ENCODE measurements at regions not wholly inside any gene's neighbourhood (a gene's known extent, or its start where the extent isn't known, plus 50 kb on each side); places are given as distances from the start of the nearest gene placed in this dataset.

DNA sequence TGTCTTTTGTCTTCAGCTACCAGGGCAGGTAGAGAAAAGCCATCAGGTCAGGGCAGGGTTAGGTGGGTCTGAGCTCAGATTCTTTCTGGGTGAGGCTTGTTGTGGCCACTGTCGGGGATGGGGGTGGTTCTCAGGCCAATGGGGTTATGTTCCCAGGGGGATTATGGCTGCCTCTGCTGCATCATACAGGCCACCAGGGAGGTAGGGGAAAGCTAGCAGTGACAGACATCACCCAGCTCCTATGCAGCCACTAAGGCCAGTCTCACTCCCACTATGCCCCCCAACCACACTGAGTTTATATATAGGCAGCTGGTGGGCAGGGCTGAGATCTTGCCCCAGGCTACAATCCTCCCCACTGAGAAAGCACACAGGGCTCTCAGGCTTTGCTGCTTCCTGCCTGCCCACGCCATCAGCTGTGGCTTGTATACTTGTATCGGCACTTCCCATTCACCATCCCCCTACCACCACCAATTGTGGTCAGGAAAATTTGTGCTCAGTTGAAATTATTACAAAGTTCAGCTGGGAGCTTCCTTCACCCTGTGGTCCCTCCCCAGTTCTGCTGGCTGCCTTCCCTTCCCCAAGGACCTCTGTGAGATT, 72.6 kb upstream of the PTPN13 start:
- DNase-seq (ENCODE audit: low read depth, low spot score), result no peak
- no peak overlapping the region for H3K9ac ChIP-seq (ENCODE audit: control insufficient read depth, extremely low read depth, insufficient read depth, low read length)
- H3K9me3 ChIP-seq (ENCODE audit: control insufficient read depth, low read depth, low read length), result peaks cover 2% of the 10 kb centered on the region
- no peak overlapping the region for H3K4me2 ChIP-seq (ENCODE audit: control insufficient read depth, extremely low read depth, insufficient read depth, low read depth, low read length)
- no peaks in the 10 kb centered on the region for H3K79me2 ChIP-seq (ENCODE audit: control insufficient read depth, insufficient read depth, low read length)
- H3K27me3 ChIP-seq (ENCODE audit: control insufficient read depth, extremely low read depth, insufficient read depth, low read length), result no peaks in the 10 kb centered on the region
- H3K4me1 ChIP-seq (ENCODE audit: control insufficient read depth, extremely low read depth, insufficient read depth, low read length), result no peaks in the 10 kb centered on the region
- H4K20me1 ChIP-seq (ENCODE audit: control insufficient read depth, extremely low read depth, insufficient read depth, low read length), result no peaks in the 10 kb centered on the region
- dilution Hi-C loops (cut with MboI; ENCODE audit: extremely low pct_ligation_motif_present, low sequenced_read_pairs), result no loop called here
- H3K4me3 ChIP-seq (ENCODE audit: control insufficient read depth in 2 of 3, extremely low read depth in 1 of 3, insufficient read depth in 2 of 3, low read depth in 1 of 3, low read length in 3 of 3), result no peak overlapping the region
- H2AFZ ChIP-seq (ENCODE audit: control insufficient read depth, low read length), result no peak overlapping the region
- no peak for FAIRE-seq
- TF ChIP-seq, protein P1, sequence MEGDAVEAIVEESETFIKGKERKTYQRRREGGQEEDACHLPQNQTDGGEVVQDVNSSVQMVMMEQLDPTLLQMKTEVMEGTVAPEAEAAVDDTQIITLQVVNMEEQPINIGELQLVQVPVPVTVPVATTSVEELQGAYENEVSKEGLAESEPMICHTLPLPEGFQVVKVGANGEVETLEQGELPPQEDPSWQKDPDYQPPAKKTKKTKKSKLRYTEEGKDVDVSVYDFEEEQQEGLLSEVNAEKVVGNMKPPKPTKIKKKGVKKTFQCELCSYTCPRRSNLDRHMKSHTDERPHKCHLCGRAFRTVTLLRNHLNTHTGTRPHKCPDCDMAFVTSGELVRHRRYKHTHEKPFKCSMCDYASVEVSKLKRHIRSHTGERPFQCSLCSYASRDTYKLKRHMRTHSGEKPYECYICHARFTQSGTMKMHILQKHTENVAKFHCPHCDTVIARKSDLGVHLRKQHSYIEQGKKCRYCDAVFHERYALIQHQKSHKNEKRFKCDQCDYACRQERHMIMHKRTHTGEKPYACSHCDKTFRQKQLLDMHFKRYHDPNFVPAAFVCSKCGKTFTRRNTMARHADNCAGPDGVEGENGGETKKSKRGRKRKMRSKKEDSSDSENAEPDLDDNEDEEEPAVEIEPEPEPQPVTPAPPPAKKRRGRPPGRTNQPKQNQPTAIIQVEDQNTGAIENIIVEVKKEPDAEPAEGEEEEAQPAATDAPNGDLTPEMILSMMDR (optimal IDR thresholded peaks at IDR 0.05 in 1 of 3, IDR thresholded peaks at IDR 0.05 in 1 of 3, conservative IDR thresholded peaks at IDR 0.05 in 1 of 3; ENCODE audit: extremely low read depth in 1 of 3, insufficient read depth in 2 of 3, low read length in 3 of 3), result no peak
- TF ChIP-seq EZH2 (IDR thresholded peaks at IDR 0.05; ENCODE audit: low read length), result no peak
- no peaks in the 10 kb centered on the region for H3K36me3 ChIP-seq (ENCODE audit: control insufficient read depth in 2 of 2, extremely low read depth in 1 of 2, insufficient read depth in 2 of 2, low read length in 2 of 2)
- H3K9me1 ChIP-seq (ENCODE audit: control insufficient read depth, extremely low read depth, insufficient read depth, low read length), result no peaks in the 10 kb centered on the region
- no peak overlapping the region for H3K27ac ChIP-seq (ENCODE audit: control insufficient read depth, insufficient read depth, low read length)

DNA sequence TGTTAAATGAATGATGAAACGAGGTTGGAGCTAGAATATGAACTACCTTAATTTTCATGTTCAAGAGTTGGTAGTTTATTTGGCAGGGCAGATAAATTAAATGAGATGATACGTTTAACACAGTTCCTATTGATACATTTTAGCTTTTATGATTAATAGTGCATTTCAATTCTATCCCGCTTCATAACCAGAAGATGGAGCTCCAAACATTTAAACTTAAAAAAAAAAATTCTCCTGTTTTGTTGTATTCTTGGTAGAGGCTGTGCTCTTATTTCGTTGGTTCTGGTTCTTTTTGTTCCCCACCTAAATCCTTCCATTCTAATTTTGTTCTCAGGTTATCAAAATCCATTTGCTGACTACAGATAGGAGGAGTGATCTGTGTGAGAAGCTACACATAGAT, 71.8 kb upstream of the PTPN13 start:
- H3K79me2 ChIP-seq (ENCODE audit: control insufficient read depth, insufficient read depth, low read length), result no peaks in the 10 kb centered on the region
- H3K9ac ChIP-seq (ENCODE audit: control insufficient read depth, extremely low read depth, insufficient read depth, low read length), result no peak overlapping the region
- no peak for TF ChIP-seq EZH2 (IDR thresholded peaks at IDR 0.05; ENCODE audit: low read length)
- TF ChIP-seq, protein P1 (optimal IDR thresholded peaks at IDR 0.05 in 1 of 3, IDR thresholded peaks at IDR 0.05 in 1 of 3, conservative IDR thresholded peaks at IDR 0.05 in 1 of 3; ENCODE audit: extremely low read depth in 1 of 3, insufficient read depth in 2 of 3, low read length in 3 of 3), result peak in 1 of 3 experiments; percentile 20
- no peaks in the 10 kb centered on the region for H3K36me3 ChIP-seq (ENCODE audit: control insufficient read depth in 2 of 2, extremely low read depth in 1 of 2, insufficient read depth in 2 of 2, low read length in 2 of 2)
- H3K4me2 ChIP-seq (ENCODE audit: control insufficient read depth, extremely low read depth, insufficient read depth, low read depth, low read length), result no peak overlapping the region
- no peaks in the 10 kb centered on the region for H4K20me1 ChIP-seq (ENCODE audit: control insufficient read depth, extremely low read depth, insufficient read depth, low read length)
- H3K4me1 ChIP-seq (ENCODE audit: control insufficient read depth, extremely low read depth, insufficient read depth, low read length), result no peaks in the 10 kb centered on the region
- no peak overlapping the region for H3K4me3 ChIP-seq (ENCODE audit: control insufficient read depth in 2 of 3, extremely low read depth in 1 of 3, insufficient read depth in 2 of 3, low read depth in 1 of 3, low read length in 3 of 3)
- H3K27me3 ChIP-seq (ENCODE audit: control insufficient read depth, extremely low read depth, insufficient read depth, low read length), result no peaks in the 10 kb centered on the region
- FAIRE-seq (no peak), DNase-seq (ENCODE audit: low read depth, low spot score) (no peak)
- dilution Hi-C loops (cut with MboI; ENCODE audit: extremely low pct_ligation_motif_present, low sequenced_read_pairs), result no loop called here
- H3K27ac ChIP-seq (ENCODE audit: control insufficient read depth, insufficient read depth, low read length), result no peak overlapping the region
- no peak overlapping the region for H2AFZ ChIP-seq (ENCODE audit: control insufficient read depth, low read length)
- H3K9me1 ChIP-seq (ENCODE audit: control insufficient read depth, extremely low read depth, insufficient read depth, low read length), result no peaks in the 10 kb centered on the region
- peaks cover 2% of the 10 kb centered on the region for H3K9me3 ChIP-seq (ENCODE audit: control insufficient read depth, low read depth, low read length)

Measured in keratinocyte (primary cell).